Omental fat pad (tissue), 3 donors: ENCODE measurements at regions not wholly inside any gene's neighbourhood (a gene's known extent, or its start where the extent isn't known, plus 50 kb on each side); places are given as distances from the start of the nearest gene placed in this dataset.

Experiments
- ATAC-seq: fragments of 150-250 bp; one replicate; pipeline ENCODE4 v1.9.1; 2016; ENCODE audit warnings: mild to moderate bottlenecking, moderate library complexity; ENCODE audit not compliant: low FRiP score
- DNase-seq: peaks from one replicate; pipeline ENCODE4 v3.0.0-alpha.2; 2019; ENCODE audit warnings: low spot score
- CTCF ChIP-seq, 3 donors: fragments of 450-650 bp; IDR thresholded peaks; one replicate each; pipeline ENCODE4 v1.5.1; 2016 to 2017; ENCODE audit warnings: antibody characterized with exemption in 3 of 3, mild to moderate bottlenecking in 3 of 3, moderate library complexity in 2 of 3

- DNase-seq (no peak), ATAC-seq (no peak)
- TF ChIP-seq CTCF (IDR thresholded peaks at IDR 0.05) = no peak
These were observed 614.8 kb downstream of the PCDH18 start for GRCh38 chr4:136917312-136918110.

GRCh38 chr4:136909626-136910025 is 622.7 kb downstream of the PCDH18 start:
- DNase-seq (no peak), ATAC-seq (no peak)
- no peak for TF ChIP-seq CTCF (IDR thresholded peaks at IDR 0.05)

- DNase-seq = no peak
- no peak for TF ChIP-seq CTCF (IDR thresholded peaks at IDR 0.05)
- ATAC-seq = no peak
These were observed 624.2 kb downstream of the PCDH18 start for GRCh38 chr4:136908122-136908521.

- no peak for TF ChIP-seq CTCF (IDR thresholded peaks at IDR 0.05)
- no peak for DNase-seq
- ATAC-seq = no peak
These were observed 631.6 kb downstream of the PCDH18 start for GRCh38 chr4:136900696-136901095.

GRCh38 chr4:136898590-136899248 is 633.6 kb downstream of the PCDH18 start:
- no peak for TF ChIP-seq CTCF (IDR thresholded peaks at IDR 0.05)
- ATAC-seq = no peak

GRCh38 chr4:136893573-136893972 is 638.7 kb downstream of the PCDH18 start:
- DNase-seq (no peak), ATAC-seq (no peak)
- no peak for TF ChIP-seq CTCF (IDR thresholded peaks at IDR 0.05)

More at GRCh38 chr4:136898590-136899248, 633.6 kb downstream of the PCDH18 start:
- no peak for DNase-seq

- ATAC-seq = no peak
- no peak for TF ChIP-seq CTCF (IDR thresholded peaks at IDR 0.05)
- DNase-seq = no peak
These were observed 650.6 kb downstream of the PCDH18 start for GRCh38 chr4:136881666-136882065.
